Parathyroid adenoma (tissue), 2 donors: ENCODE measurements at regions not wholly inside any gene's neighbourhood (a gene's known extent, or its start where the extent isn't known, plus 50 kb on each side); places are given as distances from the start of the nearest gene placed in this dataset.
"Not testable (repeated sequence)": the region's sequence is repeated elsewhere in the genome, so short reads cannot be mapped to it uniquely, and the experiment has no call there.

Source experiments
- H2AFZ ChIP-seq: fragments of 300-600 bp; sonication (generic); one replicate; pipeline ENCODE4 v1.7.0; 2017; ENCODE audit warnings: antibody characterized with exemption, mild to moderate bottlenecking
- H3K27ac ChIP-seq: fragments of 300-600 bp; sonication (generic); one replicate; pipeline ENCODE4 v1.7.0; 2017
- H3K27me3 ChIP-seq: fragments of 300-600 bp; sonication (generic); one replicate; pipeline ENCODE4 v1.7.0; 2017; ENCODE audit warnings: low read length; ENCODE audit not compliant: control insufficient read depth, insufficient read depth
- H3K36me3 ChIP-seq: fragments of 300-600 bp; sonication (generic); one replicate; pipeline ENCODE4 v1.7.0; 2017; ENCODE audit warnings: low read length; ENCODE audit not compliant: control insufficient read depth, insufficient read depth
- H3K4me1 ChIP-seq: fragments of 300-600 bp; sonication (generic); one replicate; pipeline ENCODE4 v1.7.0; 2017; ENCODE audit warnings: control low read depth
- H3K4me2 ChIP-seq: fragments of 300-600 bp; sonication (generic); one replicate; pipeline ENCODE4 v1.7.0; 2017; ENCODE audit warnings: low read length
- H3K4me3 ChIP-seq: fragments of 300-600 bp; sonication (generic); one replicate; pipeline ENCODE4 v1.7.0; 2017; ENCODE audit warnings: low read depth, low read length
- H3K79me2 ChIP-seq: fragments of 300-600 bp; sonication (generic); one replicate; pipeline ENCODE4 v1.7.0; 2017; ENCODE audit warnings: control low read depth
- H3K9ac ChIP-seq: fragments of 300-600 bp; sonication (generic); one replicate; pipeline ENCODE4 v1.7.0; 2017; ENCODE audit warnings: mild to moderate bottlenecking
- H3K9me3 ChIP-seq: fragments of 300-600 bp; sonication (generic); one replicate; pipeline ENCODE4 v1.7.0; 2017; ENCODE audit warnings: low read length; ENCODE audit not compliant: control insufficient read depth
- CTCF ChIP-seq: fragments of 300-600 bp; sonication (generic); IDR thresholded peaks from one replicate; pipeline ENCODE4 v1.7.0; 2017; ENCODE audit warnings: antibody characterized with exemption, mild to moderate bottlenecking
- donor health status: primary hyperparathyroidism.

GRCh38 chr12:47360093-47360480 is 280.3 kb upstream of the AMIGO2 start:
- H3K9ac ChIP-seq = no peak overlapping the region
- H3K9me3 ChIP-seq = no peaks in the 10 kb centered on the region
- no peak overlapping the region for H2AFZ ChIP-seq
- no peak overlapping the region for H3K4me3 ChIP-seq
- H3K27me3 ChIP-seq = no peaks in the 10 kb centered on the region
- no peaks in the 10 kb centered on the region for H3K4me1 ChIP-seq
- H3K27ac ChIP-seq = peak overlapping the region; percentile 67
- no peaks in the 10 kb centered on the region for H3K79me2 ChIP-seq
- TF ChIP-seq CTCF = no peak
- H3K36me3 ChIP-seq = no peaks in the 10 kb centered on the region
- no peak overlapping the region for H3K4me2 ChIP-seq

DNA sequence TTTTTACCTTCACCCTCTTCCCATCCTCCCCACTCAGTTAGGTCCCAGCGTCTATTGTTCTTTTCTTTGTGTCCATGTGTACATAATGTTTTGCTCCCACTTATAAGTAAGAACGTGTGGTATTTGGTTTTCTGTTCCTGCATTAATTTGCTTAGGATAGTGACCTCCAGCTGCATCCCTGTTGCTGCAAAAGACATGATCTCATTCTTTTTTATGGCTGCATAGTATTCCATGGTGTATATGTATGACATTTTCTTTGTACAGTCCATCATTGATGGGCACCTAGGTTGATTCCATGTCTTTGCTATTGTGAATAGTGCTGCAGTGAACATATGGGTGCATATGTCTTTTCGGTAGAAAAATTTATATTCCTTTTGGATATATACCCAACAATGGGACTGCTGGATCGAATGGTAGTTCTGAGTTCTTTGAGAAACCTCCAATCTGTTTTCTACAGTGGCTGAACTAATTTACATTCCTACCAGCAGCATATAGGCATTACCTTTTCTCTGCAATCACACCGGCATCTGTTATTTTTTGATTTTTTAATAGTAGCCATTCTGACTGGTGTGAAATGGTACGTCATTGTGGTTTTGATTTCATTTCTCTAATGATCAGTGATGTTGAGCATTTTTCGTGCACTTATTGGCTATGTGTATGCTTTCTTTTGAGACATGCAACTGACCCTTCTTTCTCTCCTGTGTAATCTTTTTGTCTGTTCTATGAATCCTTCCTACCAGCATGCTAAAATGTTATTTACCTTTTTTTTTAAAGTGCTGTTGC is 279.7 kb upstream of the AMIGO2 start:
- H3K4me1 ChIP-seq = no peaks in the 10 kb centered on the region
- no peaks in the 10 kb centered on the region for H3K27me3 ChIP-seq
- no peak for TF ChIP-seq CTCF
- no peaks in the 10 kb centered on the region for H3K9me3 ChIP-seq
- H3K79me2 ChIP-seq = no peaks in the 10 kb centered on the region
- H2AFZ ChIP-seq = no peak overlapping the region
- H3K4me2 ChIP-seq = no peak overlapping the region
- no peak overlapping the region for H3K9ac ChIP-seq
- H3K4me3 ChIP-seq = no peak overlapping the region
- H3K27ac ChIP-seq = no peak overlapping the region
- no peaks in the 10 kb centered on the region for H3K36me3 ChIP-seq

DNA sequence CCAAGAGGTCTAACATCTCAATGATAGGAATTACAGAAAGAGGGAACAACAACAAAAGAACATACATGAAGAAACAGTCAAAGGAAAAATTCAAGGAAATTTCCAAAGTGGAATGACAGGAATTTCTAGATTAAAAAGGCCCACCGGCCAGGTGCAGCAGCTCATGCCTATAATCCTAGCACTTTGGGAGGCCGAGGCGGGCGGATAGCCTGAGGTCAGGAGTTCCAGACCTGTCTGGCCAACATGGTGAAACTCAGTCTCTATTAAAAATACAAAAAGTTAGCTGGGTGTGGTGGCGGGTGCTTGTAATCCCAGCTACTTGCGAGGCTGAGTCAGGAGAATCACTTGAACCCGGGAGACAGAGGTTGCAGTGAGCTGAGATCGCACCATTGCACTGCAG is 277.2 kb upstream of the AMIGO2 start:
- not testable (repeated sequence) for H3K4me2 ChIP-seq, H3K4me1 ChIP-seq, H3K27me3 ChIP-seq, H3K4me3 ChIP-seq, H3K27ac ChIP-seq, H3K79me2 ChIP-seq, H3K36me3 ChIP-seq, H2AFZ ChIP-seq, H3K9me3 ChIP-seq, H3K9ac ChIP-seq

DNA sequence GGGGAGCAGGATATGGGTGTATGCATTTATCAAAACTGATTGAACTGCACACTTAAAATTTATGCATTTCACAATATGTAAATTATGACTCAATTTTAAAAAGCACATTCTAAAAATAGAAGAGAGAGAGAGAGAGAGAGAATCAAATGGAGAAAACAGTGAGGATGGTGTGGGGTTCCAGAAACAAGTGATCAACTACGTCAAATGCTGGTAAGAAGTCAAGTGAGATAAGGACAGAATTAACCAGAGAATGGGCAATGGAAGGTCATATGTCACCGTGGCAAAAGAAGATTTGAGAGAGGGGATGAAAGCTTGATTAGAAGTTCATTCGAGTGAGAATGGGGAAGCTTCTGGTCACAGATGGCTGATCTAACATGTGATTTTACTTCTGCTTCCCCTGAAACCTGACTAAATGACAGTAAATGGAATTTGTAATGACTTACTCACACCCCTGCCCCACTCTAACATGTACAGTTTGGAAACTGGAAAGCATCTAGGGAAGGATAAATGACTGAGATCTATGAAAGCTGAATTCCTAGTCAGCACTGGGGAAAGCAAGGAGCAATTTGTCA is 276.5 kb upstream of the AMIGO2 start:
- no peak overlapping the region for H3K4me3 ChIP-seq
- no peak overlapping the region for H3K9ac ChIP-seq
- no peak overlapping the region for H3K27ac ChIP-seq
- H3K4me2 ChIP-seq = no peak overlapping the region
- TF ChIP-seq CTCF = no peak
- H2AFZ ChIP-seq = no peak overlapping the region
- H3K27me3 ChIP-seq = no peaks in the 10 kb centered on the region
- no peaks in the 10 kb centered on the region for H3K79me2 ChIP-seq
- no peaks in the 10 kb centered on the region for H3K9me3 ChIP-seq
- no peaks in the 10 kb centered on the region for H3K36me3 ChIP-seq
- H3K4me1 ChIP-seq = no peaks in the 10 kb centered on the region

- H3K27me3 ChIP-seq = no peaks in the 10 kb centered on the region
- no peaks in the 10 kb centered on the region for H3K79me2 ChIP-seq
- H3K4me3 ChIP-seq = no peak overlapping the region
- no peak overlapping the region for H3K4me2 ChIP-seq
- no peaks in the 10 kb centered on the region for H3K36me3 ChIP-seq
- H3K4me1 ChIP-seq = no peaks in the 10 kb centered on the region
- no peak overlapping the region for H2AFZ ChIP-seq
- H3K9me3 ChIP-seq = no peaks in the 10 kb centered on the region
- TF ChIP-seq CTCF = no peak
- H3K9ac ChIP-seq = no peak overlapping the region
- H3K27ac ChIP-seq = no peak overlapping the region
These were observed 273.7 kb upstream of the AMIGO2 start for GRCh38 chr12:47353508-47353907.
